Testis (tissue), 2 donors: ENCODE measurements at regions not wholly inside any gene's neighbourhood (a gene's known extent, or its start where the extent isn't known, plus 50 kb on each side); places are given as distances from the start of the nearest gene placed in this dataset.

ENCODE experiments used
- DNase-seq: peaks from one replicate; pipeline ENCODE4 v3.0.0-alpha.2; 2019
- H3K27ac ChIP-seq, 2 donors: fragments of 200-600 bp; sonication (generic); one replicate each; pipeline ENCODE4 v1.5.1; 2019
- H3K27me3 ChIP-seq: fragments of 200-600 bp; sonication (generic); one replicate; pipeline ENCODE4 v1.5.1; 2019
- H3K36me3 ChIP-seq: fragments of 200-600 bp; sonication (generic); one replicate; pipeline ENCODE4 v1.5.1; 2017; ENCODE audit warnings: low read depth; ENCODE audit errors: missing control alignments
- H3K4me1 ChIP-seq: fragments of 200-600 bp; sonication (generic); one replicate; pipeline ENCODE4 v1.5.1; 2019
- H3K4me3 ChIP-seq, 2 donors: fragments of 200-600 bp; sonication (generic); one replicate each; pipeline ENCODE4 v1.5.1; 2017 to 2019
- H3K9me3 ChIP-seq: fragments of 200-600 bp; sonication (generic); one replicate; pipeline ENCODE4 v1.5.1; 2017
- POLR2A ChIP-seq: fragments of 450-650 bp; IDR thresholded peaks from one replicate; pipeline ENCODE4 v1.6.1; 2017; ENCODE audit warnings: antibody characterized with exemption, mild to moderate bottlenecking, moderate library complexity
- WGBS, 2 donors: methylation state at CpG; one replicate each; pipeline ENCODE4 v1.1.5; 2018; 5-methylcytosine and 5-hydroxymethylcytosine counted together
- intact Hi-C: fragments of 100-400 bp; cut with DNase I; formaldehyde crosslinking; loops from one replicate; pipeline ENCODE4 v1.15.1; 2023; ENCODE audit warnings: low total_unique reads
- TF ChIP-seq, protein P1 (sequence below), 3 experiments: fragments of 450-650 bp in 2 of 3; fragments of 200-600 bp in 1 of 3; sonication (generic) in 1 of 3; IDR thresholded peaks; one replicate each; pipeline ENCODE4 v1.5.1; 2016 to 2019; ENCODE audit warnings: antibody characterized with exemption in 3 of 3, mild to moderate bottlenecking in 2 of 3, moderate library complexity in 1 of 3

DNA sequence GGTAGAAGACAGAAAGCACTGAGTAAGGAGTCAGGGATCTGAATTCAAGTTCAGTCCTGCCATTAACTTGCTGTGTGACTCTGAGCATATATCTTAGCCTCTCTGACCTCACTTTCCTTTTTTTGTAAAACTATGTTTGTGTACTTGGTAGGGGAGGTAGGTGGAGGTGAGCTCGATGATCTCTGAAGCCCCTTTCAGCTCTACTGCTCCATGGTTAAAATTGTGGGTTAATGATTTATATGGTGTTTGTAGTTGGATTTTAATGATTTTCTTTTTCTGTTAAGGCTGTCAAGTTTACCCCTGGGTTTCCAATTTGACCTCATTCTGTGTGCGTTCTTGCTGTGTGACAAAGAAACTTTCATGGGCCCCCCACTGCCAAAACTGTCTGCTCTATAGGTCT, 124.1 kb downstream of the CD164 start:
- H3K27me3 ChIP-seq = no peaks in the 10 kb centered on the region
- H3K27ac ChIP-seq = no peak overlapping the region
- peaks cover 10% of the 10 kb centered on the region for H3K4me1 ChIP-seq
- no peak overlapping the region for H3K4me3 ChIP-seq
- H3K36me3 ChIP-seq = no peaks in the 10 kb centered on the region
- no peaks in the 10 kb centered on the region for H3K9me3 ChIP-seq
- no peak for DNase-seq
- intact Hi-C loops = no loop called here
- 93 to 98% methylated on average over 2 of the region's 2 CpGs for WGBS, 2 donors
- TF ChIP-seq, protein P1, sequence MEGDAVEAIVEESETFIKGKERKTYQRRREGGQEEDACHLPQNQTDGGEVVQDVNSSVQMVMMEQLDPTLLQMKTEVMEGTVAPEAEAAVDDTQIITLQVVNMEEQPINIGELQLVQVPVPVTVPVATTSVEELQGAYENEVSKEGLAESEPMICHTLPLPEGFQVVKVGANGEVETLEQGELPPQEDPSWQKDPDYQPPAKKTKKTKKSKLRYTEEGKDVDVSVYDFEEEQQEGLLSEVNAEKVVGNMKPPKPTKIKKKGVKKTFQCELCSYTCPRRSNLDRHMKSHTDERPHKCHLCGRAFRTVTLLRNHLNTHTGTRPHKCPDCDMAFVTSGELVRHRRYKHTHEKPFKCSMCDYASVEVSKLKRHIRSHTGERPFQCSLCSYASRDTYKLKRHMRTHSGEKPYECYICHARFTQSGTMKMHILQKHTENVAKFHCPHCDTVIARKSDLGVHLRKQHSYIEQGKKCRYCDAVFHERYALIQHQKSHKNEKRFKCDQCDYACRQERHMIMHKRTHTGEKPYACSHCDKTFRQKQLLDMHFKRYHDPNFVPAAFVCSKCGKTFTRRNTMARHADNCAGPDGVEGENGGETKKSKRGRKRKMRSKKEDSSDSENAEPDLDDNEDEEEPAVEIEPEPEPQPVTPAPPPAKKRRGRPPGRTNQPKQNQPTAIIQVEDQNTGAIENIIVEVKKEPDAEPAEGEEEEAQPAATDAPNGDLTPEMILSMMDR (IDR thresholded peaks at IDR 0.05) = no peak
- TF ChIP-seq POLR2A = no peak

DNA sequence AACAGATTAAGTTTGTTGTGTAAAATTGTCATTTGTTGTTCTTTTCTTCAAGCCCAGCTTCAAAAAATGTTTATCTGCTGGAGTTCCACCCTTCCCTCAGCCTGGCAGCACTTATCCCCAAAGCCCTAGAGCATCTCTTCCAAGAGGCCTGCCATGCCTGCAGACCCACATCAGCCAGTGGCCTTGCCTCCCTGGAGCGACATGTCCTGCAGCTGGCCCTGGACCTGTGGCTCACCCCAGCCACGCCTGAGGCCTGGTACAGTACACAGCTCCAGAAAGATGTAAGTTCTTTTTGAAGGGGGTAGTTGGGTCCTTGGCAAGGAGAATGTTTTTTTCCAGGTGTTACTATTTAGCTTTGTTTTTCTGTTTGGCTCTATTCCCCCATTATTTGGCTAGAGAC, 124.8 kb downstream of the CD164 start:
- no peak for DNase-seq
- 76 to 96% methylated on average over 2 of the region's 2 CpGs for WGBS, 2 donors
- H3K9me3 ChIP-seq = no peaks in the 10 kb centered on the region
- H3K4me1 ChIP-seq = peaks cover 15% of the 10 kb centered on the region
- TF ChIP-seq POLR2A = no peak
- TF ChIP-seq, protein P1 (IDR thresholded peaks at IDR 0.05) = no peak
- H3K4me3 ChIP-seq = no peak overlapping the region
- no peaks in the 10 kb centered on the region for H3K27me3 ChIP-seq
- no peak overlapping the region for H3K27ac ChIP-seq
- intact Hi-C loops = no loop called here
- no peaks in the 10 kb centered on the region for H3K36me3 ChIP-seq

DNA sequence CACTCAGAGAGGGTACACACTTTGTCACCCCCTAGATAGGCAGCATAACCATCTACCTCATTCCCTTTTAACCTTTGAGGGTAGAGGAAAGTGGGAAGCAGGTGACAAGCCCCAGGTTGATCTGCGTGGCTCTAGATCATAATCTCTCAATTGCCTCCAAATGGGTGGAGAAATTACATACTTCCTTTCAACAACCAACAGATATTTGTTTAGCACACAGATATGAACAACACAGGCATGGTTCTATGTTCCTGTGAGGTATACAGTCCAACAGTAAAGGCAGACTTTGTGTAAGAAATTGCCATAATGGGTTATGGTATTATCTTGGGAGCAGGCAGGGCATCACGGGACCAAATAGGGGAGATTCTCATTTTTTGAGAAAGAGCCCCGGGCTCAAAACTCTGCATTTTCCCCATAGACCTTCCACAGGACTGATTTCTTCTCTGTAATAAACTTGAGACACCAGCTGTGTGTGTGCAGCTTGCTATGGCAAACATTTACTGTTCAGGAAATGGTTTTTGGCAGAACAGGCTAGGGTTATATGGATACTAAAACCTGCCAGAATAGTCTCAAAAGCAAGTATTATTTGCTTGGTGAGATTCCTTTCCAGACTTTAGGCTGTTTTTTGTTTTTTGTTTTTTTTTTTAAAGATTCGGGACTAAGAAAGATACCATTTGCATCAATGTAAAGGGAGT, 126.2 kb downstream of the CD164 start:
- TF ChIP-seq POLR2A = no peak
- TF ChIP-seq, protein P1 (IDR thresholded peaks at IDR 0.05) = no peak
- Histone ChIP-seq H3K27ac (no peak overlapping the region), H3K4me1 (peaks cover 7% of the 10 kb centered on the region), H3K27me3 (no peaks in the 10 kb centered on the region), H3K9me3 (no peaks in the 10 kb centered on the region), H3K4me3 (no peak overlapping the region), H3K36me3 (no peaks in the 10 kb centered on the region)
- intact Hi-C loops = no loop called here
- 67 to 71% methylated on average over 4 of the region's 4 CpGs for WGBS, 2 donors
- DNase-seq = no peak

DNA sequence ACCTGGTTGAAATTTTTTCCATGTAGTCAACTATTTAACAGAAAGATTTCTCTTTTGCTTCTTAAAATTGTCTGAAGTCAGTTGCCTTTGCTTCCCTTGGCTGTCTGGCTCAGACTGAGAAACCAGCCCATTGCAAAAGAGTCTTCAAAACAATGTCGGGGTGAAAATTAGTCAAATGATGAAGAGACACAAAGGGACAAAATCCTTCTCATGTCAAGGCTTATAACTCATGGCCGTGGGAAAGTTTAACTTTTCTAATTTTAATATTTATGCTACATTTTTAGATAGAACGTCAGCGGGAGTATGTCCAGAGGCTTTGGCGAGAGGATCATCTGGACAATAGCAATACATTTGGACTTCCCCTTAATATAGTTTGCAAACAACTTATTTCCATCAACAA, 127.2 kb downstream of the CD164 start:
- intact Hi-C loops = no loop called here
- Histone ChIP-seq H3K4me3 (no peak overlapping the region), H3K36me3 (no peaks in the 10 kb centered on the region), H3K27ac (no peak overlapping the region), H3K4me1 (peaks cover 7% of the 10 kb centered on the region), H3K27me3 (no peaks in the 10 kb centered on the region), H3K9me3 (no peaks in the 10 kb centered on the region)
- whole genome bisulfite sequencing, 2 donors = 85 to 96% methylated on average over 5 of the region's 5 CpGs
- DNase-seq = no peak
- TF ChIP-seq, protein P1 (IDR thresholded peaks at IDR 0.05) = no peak
- TF ChIP-seq POLR2A = no peak

DNA sequence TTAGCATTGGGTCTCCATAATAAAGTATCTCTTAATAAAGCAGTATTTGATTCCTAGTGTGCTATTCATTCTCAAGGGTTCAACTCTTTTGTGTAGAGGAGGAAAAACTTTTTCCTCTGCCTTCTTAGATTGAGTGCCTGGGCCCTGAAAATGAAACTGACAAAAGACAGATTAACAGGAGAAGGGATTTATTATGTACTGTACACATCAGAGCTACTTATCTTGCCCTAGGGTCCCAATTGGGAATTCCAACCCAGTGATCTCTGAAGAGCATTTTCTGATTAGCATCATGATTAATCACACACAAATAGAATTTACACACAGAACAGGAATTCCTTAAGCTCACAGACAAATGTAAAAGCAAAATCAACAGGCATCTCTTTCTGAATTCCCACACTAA, 128.9 kb downstream of the CD164 start:
- intact Hi-C loops = no loop called here
- H3K36me3 ChIP-seq = no peaks in the 10 kb centered on the region

More for the DNA sequence above, 128.9 kb downstream of the CD164 start:
- no peak overlapping the region for H3K4me3 ChIP-seq
- H3K9me3 ChIP-seq = no peaks in the 10 kb centered on the region
- H3K27ac ChIP-seq = no peak overlapping the region
- no peaks in the 10 kb centered on the region for H3K27me3 ChIP-seq
- TF ChIP-seq POLR2A = no peak
- TF ChIP-seq, protein P1 (IDR thresholded peaks at IDR 0.05) = no peak
- DNase-seq = no peak
- peaks cover 7% of the 10 kb centered on the region for H3K4me1 ChIP-seq
